GM18858 (cell line): ENCODE measurements at regions not wholly inside any gene's neighbourhood (a gene's known extent, or its start where the extent isn't known, plus 50 kb on each side); places are given as distances from the start of the nearest gene placed in this dataset.

Experiments used
- ATAC-seq: cut with Tn5 transposase; IDR thresholded peaks from one replicate; pipeline ENCODE4 v1.9.1; 2021; ENCODE audit not compliant: unreplicated experiment

- ATAC-seq: no peak
These were observed 93.4 kb upstream of the ENPP6 start for GRCh38 chr4:184310881-184311709.

DNA sequence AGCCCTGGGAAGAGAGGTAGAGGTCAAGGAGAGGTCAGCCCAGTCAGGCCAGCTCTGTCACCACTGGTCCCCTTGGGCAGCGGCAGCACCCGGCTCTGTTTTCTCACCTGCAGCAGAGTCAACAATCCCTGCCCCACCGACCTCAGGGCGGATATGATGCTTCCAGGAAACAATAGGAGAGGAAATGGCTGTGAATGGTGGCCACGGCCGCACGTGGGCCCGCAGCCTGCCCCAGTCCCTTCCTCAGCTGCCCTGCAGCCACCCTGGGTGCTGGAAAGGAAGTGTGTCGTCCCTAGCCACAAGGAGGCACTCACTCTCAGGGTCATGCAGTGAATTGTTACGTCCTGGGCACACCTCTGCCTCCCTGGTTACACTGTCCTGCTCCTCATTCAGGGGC, 92.5 kb upstream of the ENPP6 start:
- ATAC-seq: no peak

DNA sequence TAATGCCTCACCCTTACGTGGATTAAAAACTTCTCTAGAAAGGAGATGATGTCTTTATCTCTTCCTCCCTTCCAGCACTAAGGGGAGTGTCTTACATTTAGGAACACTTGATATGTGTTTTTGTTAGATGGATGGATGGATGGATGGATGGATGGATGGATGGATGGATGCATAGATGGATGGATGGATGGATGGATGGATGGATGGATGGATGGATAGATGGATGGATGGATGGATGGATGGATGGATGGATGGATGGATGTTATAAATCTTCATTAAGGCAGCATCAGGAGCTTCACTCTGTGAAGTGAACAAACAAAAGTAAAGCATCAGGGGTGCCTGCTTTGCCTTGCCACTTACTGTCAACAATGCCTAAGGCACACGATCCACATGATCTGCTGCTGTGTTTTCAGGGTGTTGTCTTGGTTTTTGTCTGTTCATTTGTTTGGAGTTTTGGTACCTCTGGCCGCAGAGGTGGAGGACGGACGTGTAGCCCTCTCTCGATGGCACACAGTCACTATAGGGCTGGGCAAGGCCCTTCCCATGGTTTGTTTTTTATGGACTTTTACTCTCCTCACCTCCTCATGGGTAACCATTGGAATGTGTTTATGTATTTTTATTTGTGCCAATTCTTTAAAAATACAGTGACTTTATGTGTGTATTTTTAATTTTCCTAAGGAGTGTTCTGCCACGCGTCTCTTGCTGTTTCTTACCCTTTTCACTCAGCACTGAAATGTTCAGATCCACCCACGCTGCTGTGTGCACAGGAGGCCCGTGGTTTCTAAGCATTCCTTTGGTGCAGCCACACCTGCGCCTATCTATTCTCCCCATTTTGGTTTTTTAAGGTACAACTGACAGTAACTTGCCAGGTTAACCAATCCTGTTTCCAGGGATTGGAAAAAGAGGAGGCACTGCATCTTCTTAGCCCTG, 91.8 kb upstream of the ENPP6 start:
- no peak for ATAC-seq

DNA sequence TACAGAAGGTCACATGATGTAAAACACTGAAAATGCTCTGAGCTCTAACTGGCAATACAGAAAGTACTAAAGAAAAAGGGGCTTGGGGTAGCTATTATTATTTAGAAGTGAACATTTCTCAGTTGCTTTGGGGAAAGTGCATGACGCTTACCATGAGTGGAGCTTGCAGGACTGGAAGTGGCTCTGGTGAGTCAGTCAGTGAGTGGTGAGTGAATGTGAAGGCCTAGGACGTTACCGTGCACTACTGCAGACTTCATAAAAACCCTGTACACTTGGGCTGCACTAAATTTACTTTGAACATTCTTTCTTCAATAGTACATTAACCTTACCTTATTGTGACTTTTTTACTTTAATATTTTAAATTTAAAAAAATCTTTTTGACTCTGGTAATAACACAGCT, 89.3 kb upstream of the ENPP6 start:
- ATAC-seq: no peak

DNA sequence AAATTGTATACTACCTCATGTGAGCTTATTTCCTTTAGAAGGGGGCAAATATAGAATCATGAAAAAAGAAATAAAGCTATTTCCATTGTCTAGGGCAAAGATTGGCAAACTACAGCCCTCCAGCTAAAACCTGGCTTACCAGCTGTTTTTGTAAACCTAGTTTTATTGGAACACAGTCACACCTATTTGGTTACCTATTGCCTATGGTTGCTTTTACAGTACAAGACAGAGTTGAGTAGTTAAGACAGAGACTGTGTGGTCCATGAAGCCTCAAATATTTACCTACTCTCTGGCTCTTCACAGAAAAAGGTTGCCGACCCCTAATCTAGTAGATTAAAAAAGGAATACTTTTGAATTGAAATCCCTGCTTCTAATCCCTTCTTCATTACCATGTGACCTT, 88.8 kb upstream of the ENPP6 start:
- no peak for ATAC-seq

DNA sequence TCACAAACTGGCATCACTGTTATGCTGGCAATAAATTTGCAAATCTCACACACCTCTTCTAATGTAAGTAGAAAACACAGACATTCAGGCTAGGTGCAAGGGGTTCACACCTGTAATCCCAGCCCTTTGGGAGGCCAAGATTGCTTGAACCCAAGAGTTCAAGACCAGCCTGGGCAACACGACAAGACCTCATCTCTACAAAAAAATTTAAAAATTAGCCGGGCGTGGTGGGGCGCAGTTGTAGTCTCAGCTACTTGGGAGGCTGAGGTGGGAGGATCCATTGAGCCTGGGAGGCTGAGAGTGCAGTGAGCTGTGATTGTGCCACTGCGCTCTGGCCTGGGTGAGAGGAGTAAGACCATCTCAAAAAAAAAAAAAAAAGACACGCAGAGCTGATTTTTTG, 83.1 kb upstream of the ENPP6 start:
- ATAC-seq: no peak

GRCh38 chr4:184298254-184298653, 80.6 kb upstream of the ENPP6 start:
- ATAC-seq: no peak

DNA sequence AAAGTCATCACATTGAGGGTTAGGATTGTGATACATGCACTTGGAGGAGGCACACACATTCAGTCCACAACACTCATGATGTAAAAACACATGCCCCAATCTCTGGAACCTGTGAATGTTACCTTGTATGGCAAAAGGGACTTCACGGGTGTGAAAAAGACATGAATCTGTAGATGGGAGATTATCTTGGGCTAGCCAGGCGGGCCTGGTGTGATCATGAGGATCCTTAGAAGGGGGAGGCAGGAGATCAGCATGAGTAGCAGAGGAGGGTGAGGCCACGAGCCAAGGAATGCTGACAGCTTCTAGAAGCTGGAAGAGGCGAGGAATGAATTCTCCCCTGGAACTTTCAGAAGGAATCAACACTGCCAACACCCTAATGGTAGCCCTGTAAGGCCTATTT, 77.5 kb upstream of the ENPP6 start:
- no peak for ATAC-seq

GRCh38 chr4:184294606-184295133, 77.0 kb upstream of the ENPP6 start:
- no peak for ATAC-seq

DNA sequence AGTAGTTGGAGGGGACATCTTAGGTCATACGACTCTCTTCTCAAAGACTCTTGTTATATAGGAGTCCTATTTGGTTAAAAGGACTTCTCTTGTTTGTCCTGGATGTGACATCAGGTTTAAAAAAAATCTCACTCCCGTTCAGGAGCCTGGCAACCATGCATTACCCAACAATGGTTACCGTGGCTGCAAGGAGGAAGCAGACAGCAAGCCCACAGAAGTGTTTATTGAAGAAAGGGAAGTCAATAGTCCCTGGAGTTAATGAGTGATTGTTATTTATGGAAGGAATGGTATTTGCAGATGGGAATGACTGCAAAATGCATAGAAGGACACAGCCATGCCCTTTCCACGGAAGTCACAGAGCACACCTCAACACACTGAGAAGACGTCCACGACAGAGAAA, 75.9 kb upstream of the ENPP6 start:
- ATAC-seq: no peak

DNA sequence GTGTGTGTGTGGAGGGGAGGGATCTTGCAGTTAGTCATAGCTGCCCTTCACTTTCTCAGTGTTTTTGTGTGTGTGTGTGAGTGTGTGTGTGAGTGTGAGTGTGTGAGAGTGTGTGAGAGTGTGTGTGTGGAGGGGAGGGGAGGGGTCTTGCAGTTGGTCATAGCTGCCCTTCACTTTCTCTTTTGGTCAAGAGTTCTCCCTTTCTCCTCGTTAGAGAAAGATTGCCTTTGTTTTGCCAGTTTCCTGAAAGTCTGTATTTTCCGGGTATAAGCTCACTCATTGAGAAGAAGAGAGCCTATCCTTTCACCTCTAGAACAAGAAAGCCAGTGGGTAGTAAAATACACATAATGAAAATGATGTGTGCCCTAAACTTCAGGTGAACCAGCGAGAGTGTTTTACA, 75.2 kb upstream of the ENPP6 start:
- no peak for ATAC-seq

DNA sequence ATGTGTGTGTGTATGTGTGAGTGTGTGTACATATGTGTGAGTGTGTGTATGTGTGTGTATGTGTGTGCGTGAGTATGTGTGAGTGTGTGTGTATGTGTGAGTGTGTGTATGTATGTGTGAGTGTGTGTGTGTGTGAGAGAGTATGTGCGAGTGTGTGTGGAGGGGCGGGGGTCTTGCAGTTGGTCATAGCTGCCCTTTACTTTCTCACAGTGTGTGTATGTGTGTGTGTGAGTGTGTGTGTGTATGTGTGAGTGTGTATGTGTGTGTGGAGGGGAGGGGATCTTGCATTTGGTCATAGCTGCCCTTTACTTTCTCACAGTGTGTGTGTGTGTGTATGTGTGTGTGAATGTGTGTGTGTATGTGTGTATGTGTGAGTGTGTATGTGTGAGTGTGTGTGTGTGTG, 74.8 kb upstream of the ENPP6 start:
- no peak for ATAC-seq

DNA sequence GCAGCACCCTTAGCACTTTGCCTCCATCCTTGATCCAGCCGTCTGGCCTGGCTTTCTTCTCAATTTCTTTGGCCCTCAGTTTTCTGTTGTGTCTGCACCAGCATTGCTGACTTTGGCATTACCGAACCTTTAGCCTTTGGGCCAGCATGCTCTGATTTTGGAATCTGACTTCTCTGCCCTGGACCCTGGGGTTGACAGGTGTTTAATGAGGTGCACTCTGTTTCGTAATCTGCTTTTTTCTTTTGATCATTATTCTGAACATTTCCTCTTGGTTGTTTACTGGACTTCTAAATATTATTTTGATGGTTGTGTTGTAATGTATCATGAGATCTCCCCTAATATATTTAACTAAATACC, 71.5 kb upstream of the ENPP6 start:
- ATAC-seq: no peak

GRCh38 chr4:184288451-184289178, 70.9 kb upstream of the ENPP6 start:
- peak; percentile 67 for ATAC-seq

- ATAC-seq: no peak
These were observed 70.1 kb upstream of the ENPP6 start for GRCh38 chr4:184287697-184288255.

DNA sequence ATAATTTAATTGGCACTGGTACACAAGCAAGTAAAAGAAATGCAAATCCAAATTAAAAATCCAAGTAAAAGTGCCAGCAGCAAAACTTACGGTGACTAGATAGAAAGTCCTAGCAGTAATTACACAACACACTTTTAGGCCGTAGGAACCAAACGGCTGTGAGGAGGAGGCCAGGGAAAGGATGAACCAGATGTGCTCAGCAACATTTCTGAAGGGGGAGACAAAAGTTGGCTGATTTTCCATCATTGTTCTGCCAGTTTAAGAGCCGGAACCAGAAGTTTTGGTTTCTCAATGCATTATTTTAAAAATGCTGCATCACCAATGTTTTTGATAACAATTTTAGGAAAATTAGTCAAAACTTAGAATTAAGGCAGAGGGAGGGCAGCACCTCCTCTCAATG, 68.7 kb upstream of the ENPP6 start:
- no peak for ATAC-seq

DNA sequence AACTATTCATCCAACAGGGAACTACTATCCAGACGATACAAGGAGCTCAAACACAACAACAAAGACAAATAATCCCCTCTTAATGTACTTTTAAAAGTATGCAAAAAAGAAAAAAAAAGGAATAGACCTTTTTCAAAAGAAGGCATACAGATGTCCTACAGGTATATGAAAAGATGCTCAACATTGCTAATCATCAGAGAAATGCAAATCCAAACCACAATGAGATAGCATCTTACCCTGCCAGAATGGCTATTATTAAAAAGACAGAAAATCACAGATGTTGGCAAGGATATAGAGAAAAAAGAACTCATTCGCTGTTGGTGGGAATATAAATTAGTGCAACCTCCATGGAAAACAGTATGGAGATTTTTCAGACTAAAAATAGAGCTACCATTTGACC, 67.1 kb upstream of the ENPP6 start:
- no peak for ATAC-seq

GRCh38 chr4:184284336-184284690, 66.6 kb upstream of the ENPP6 start:
- ATAC-seq: no peak

- ATAC-seq: no peak
These were observed 66.1 kb upstream of the ENPP6 start for GRCh38 chr4:184283659-184284335.

- ATAC-seq: peak; percentile 55
These were observed 65.4 kb upstream of the ENPP6 start for GRCh38 chr4:184282895-184283654.
